ENCODE measurements at regions not wholly inside any gene's neighbourhood (a gene's known extent, or its start where the extent isn't known, plus 50 kb on each side); places are given as distances from the start of the nearest gene placed in this dataset.
"Not testable (repeated sequence)": the region's sequence is repeated elsewhere in the genome, so short reads cannot be mapped to it uniquely, and the experiment has no call there.

DNA sequence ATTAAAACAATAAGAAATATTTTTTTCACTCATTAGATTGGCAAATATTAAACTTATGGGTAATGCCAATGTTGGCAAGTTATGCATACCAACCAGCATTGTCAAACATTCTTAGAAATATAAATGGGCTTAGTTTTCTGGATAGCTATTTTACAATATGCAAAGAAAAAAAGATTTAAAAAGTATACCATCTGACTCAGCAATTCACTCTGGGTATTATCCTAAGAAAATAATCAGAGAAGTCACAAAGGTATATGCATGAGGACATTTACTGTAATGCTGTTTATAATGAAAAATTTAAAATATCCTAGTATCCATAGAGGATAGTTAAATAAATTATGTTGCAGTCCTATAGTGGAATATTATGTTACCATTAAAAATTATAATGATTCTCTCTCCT is 57.4 kb upstream of the PTPDC1 start:
- no peak overlapping the region for H3K27ac Mint-ChIP-seq (ENCODE audit: unreplicated experiment)
- H3K27me3 Mint-ChIP-seq (ENCODE audit: low read depth) = peaks cover 2% of the 10 kb centered on the region
- peaks cover 20% of the 10 kb centered on the region for H3K36me3 Mint-ChIP-seq (ENCODE audit: low read depth)
- no peak overlapping the region for H3K4me3 Mint-ChIP-seq
- H3K4me1 Mint-ChIP-seq = peaks cover 23% of the 10 kb centered on the region
- TF ChIP-seq, protein P1, sequence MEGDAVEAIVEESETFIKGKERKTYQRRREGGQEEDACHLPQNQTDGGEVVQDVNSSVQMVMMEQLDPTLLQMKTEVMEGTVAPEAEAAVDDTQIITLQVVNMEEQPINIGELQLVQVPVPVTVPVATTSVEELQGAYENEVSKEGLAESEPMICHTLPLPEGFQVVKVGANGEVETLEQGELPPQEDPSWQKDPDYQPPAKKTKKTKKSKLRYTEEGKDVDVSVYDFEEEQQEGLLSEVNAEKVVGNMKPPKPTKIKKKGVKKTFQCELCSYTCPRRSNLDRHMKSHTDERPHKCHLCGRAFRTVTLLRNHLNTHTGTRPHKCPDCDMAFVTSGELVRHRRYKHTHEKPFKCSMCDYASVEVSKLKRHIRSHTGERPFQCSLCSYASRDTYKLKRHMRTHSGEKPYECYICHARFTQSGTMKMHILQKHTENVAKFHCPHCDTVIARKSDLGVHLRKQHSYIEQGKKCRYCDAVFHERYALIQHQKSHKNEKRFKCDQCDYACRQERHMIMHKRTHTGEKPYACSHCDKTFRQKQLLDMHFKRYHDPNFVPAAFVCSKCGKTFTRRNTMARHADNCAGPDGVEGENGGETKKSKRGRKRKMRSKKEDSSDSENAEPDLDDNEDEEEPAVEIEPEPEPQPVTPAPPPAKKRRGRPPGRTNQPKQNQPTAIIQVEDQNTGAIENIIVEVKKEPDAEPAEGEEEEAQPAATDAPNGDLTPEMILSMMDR (conservative IDR thresholded peaks at IDR 0.05) = no peak
- no peak for DNase-seq (ENCODE audit: low read depth, low spot score)
- H3K9me3 Mint-ChIP-seq = peaks cover 13% of the 10 kb centered on the region

DNA sequence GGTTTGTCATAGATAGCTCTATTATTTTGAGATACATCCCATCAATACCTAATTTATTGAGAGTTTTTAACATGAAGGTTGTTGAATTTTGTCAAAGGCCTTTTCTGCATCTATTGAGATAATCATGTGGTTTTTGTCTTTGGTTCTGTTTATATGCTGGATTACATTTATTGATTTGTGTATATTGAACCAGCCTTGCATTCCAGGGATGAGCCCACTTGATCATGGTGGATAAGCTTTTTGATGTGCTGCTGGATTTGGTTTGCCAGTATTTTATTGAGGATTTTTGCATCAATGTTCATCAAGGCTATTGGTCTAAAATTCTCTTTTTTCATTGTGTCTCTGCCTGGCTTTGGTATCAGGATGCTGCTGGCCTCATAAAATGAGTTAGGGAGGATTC is 61.8 kb upstream of the PTPDC1 start:
- not testable (repeated sequence) for H3K27ac Mint-ChIP-seq (ENCODE audit: unreplicated experiment); H3K4me1 Mint-ChIP-seq; H3K9me3 Mint-ChIP-seq; H3K36me3 Mint-ChIP-seq (ENCODE audit: low read depth); H3K27me3 Mint-ChIP-seq (ENCODE audit: low read depth); DNase-seq (ENCODE audit: low read depth, low spot score); H3K4me3 Mint-ChIP-seq

DNA sequence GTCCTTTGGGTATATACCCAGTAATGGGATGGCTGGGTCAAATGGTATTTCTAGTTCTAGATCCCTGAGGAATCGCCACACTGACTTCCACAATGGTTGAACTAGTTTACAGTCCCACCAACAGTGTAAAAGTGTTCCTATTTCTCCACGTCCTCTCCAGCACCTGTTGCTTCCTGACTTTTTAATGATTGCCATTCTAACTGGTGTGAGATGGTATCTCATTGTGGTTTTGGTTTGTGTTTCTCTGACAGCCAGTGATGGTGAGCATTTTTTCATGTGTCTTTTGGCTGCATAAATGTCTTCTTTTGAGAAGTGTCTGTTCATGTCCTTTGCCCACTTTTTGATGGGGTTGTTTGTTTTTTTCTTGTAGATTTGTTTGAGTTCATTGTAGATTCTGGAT is 63.4 kb upstream of the PTPDC1 start:
- not testable (repeated sequence) for H3K4me1 Mint-ChIP-seq; H3K36me3 Mint-ChIP-seq (ENCODE audit: low read depth); H3K4me3 Mint-ChIP-seq; H3K9me3 Mint-ChIP-seq; H3K27me3 Mint-ChIP-seq (ENCODE audit: low read depth); DNase-seq (ENCODE audit: low read depth, low spot score); H3K27ac Mint-ChIP-seq (ENCODE audit: unreplicated experiment)

DNA sequence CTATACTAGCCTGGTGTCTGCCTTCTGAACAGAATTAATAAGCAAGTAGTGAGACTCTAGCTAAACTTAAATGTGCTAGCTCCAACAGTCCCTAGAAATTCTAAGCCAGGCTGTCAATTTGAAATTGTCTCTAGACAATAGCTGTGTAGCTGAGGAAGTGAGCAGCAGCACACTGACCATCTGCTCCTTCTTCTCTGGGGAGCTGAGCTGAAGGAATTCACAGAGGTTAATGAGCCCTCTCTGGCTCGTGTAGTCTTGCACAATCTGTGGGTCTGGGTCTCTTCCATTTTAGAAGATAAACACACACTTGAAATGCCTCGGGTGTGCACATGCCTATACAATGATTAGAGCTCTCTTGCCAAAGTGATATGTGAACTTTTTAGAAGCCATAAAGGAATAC is 63.5 kb upstream of the BARX1 start:
- Mint-ChIP-seq H3K27ac (ENCODE audit: unreplicated experiment) (no peak overlapping the region), H3K4me3 (no peak overlapping the region), H3K27me3 (ENCODE audit: low read depth) (peaks cover 2% of the 10 kb centered on the region), H3K36me3 (ENCODE audit: low read depth) (no peaks in the 10 kb centered on the region), H3K4me1 (no peaks in the 10 kb centered on the region), H3K9me3 (no peaks in the 10 kb centered on the region)
- TF ChIP-seq, protein P1 (conservative IDR thresholded peaks at IDR 0.05) = no peak
- DNase-seq (ENCODE audit: low read depth, low spot score) = no peak

DNA sequence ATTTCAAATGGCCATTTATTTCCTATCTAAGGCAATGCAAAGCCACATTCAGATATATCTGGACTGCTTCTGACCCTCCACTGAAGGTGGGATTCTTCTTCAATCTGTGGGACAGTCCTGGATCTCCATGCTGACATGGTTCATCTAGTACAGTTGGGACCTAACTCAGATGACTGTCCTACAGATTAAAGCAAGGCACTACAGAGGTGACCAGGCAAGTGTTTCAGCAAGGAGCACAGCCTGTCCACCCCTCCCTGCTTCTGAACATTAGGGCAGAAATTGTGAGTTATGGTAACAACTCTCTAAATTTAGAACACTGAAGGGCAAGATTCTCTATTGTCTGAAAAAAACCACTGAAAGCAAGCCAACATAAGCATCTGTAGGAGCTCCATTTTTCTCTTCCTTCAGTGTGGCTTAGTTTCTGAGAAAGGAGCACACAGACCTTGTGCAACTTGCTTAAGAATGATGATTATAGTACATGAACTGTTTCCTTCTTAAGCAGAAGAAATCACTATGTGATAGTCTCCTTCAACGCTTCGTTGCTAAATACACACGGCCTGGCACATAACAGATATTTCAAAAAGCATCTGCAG is 62.9 kb upstream of the BARX1 start:
- no peak overlapping the region for H3K27ac Mint-ChIP-seq (ENCODE audit: unreplicated experiment)
- no peaks in the 10 kb centered on the region for H3K9me3 Mint-ChIP-seq
- no peak overlapping the region for H3K4me3 Mint-ChIP-seq
- TF ChIP-seq, protein P1 (conservative IDR thresholded peaks at IDR 0.05) = no peak
- no peaks in the 10 kb centered on the region for H3K4me1 Mint-ChIP-seq
- DNase-seq (ENCODE audit: low read depth, low spot score) = no peak
- H3K36me3 Mint-ChIP-seq (ENCODE audit: low read depth) = no peaks in the 10 kb centered on the region
- peaks cover 2% of the 10 kb centered on the region for H3K27me3 Mint-ChIP-seq (ENCODE audit: low read depth)

DNA sequence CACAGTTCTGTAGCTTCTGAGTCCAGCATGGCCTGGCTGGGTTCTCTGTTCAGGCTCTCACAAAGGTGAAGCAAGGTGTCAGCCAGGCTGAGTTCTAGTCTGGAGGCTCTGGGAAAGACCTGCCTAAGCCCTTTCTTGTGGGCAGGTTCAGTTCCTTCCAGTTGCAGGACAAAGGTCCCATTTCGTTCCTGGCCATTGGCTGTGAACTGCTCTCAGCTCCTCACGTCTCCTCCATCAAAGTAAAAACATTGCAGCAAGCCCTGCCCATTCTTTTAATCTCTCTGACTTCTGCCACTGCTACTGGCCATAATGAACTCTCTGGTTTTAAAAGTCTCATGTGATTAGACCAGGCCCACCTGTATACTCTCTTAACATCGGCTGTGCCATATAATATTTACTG is 61.6 kb upstream of the BARX1 start:
- peaks cover 2% of the 10 kb centered on the region for H3K27me3 Mint-ChIP-seq (ENCODE audit: low read depth)
- H3K9me3 Mint-ChIP-seq = no peaks in the 10 kb centered on the region
- no peaks in the 10 kb centered on the region for H3K36me3 Mint-ChIP-seq (ENCODE audit: low read depth)
- DNase-seq (ENCODE audit: low read depth, low spot score) = no peak
- TF ChIP-seq, protein P1 (conservative IDR thresholded peaks at IDR 0.05) = no peak
- no peak overlapping the region for H3K27ac Mint-ChIP-seq (ENCODE audit: unreplicated experiment)
- H3K4me3 Mint-ChIP-seq = no peak overlapping the region
- H3K4me1 Mint-ChIP-seq = no peaks in the 10 kb centered on the region

DNA sequence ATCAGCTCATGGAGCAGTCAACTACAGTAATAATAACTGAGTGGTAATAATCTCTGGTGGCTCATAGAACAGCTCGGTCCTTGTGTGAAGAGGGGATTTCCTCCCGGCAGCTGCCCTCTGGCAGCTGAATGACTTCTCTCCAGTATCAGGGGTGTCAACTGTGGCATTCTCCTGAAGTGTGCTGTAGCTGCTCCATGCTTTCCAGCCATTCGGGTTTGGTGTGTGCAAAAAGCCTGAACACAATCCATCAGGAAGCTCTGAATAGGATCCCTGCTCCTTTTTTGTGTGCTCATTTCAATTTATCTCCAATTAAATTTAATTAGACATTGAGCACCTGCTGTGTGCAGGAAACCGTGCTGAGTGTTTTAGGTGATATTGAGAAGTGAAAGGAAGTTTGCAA is 59.8 kb upstream of the BARX1 start:
- Mint-ChIP-seq H3K9me3 (no peaks in the 10 kb centered on the region), H3K4me3 (no peak overlapping the region), H3K27ac (ENCODE audit: unreplicated experiment) (no peak overlapping the region), H3K36me3 (ENCODE audit: low read depth) (no peaks in the 10 kb centered on the region), H3K4me1 (no peaks in the 10 kb centered on the region), H3K27me3 (ENCODE audit: low read depth) (peaks cover 2% of the 10 kb centered on the region)
- TF ChIP-seq, protein P1 (conservative IDR thresholded peaks at IDR 0.05) = no peak
- no peak for DNase-seq (ENCODE audit: low read depth, low spot score)

All from neural crest cell (in vitro differentiated cells).